ENCODE measurements at regions not wholly inside any gene's neighbourhood (a gene's known extent, or its start where the extent isn't known, plus 50 kb on each side); places are given as distances from the start of the nearest gene placed in this dataset.

GRCh38 chr3:144491333-144491732 lies 519.7 kb downstream of the DIPK2A start:
- no peak for TF ChIP-seq EZH2 (IDR thresholded peaks at IDR 0.05; ENCODE audit: low read length, missing control alignments)
- no peak for TF ChIP-seq CTCF (conservative IDR thresholded peaks at IDR 0.05 in 1 of 2, IDR thresholded peaks at IDR 0.05 in 1 of 2; ENCODE audit: low read depth in 1 of 2, low read length in 2 of 2)
